COR-L47 (cell line): ENCODE measurements at regions not wholly inside any gene's neighbourhood (a gene's known extent, or its start where the extent isn't known, plus 50 kb on each side); places are given as distances from the start of the nearest gene placed in this dataset.

ENCODE experiments used
- DNase-seq: peaks from one replicate; lab custom pipeline; 2025; lab: John Stamatoyannopoulos, UW

DNA sequence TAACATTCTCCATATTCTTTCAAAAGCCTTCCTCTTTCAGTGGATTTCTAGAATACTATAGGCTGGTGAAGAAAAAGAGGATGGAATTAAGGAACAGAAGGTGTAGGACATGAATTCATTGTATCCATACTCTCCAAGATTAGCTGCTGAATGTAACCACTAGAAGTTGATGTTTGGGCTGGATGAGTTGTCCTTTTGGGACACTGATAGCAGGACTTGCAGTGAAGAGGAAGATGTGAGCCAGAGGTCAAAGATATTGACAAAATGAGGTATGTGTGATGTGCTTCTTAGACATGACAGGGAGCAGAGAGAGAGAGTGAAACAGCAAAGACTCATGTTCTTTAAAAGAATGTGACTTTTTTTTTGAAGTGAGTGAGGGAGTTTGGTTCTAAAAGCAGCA, 134.3 kb upstream of the MAN1A1 start:
- DNase-seq: no peak

- no peak for DNase-seq
Measured at GRCh38 chr6:119482850-119483285, 133.3 kb upstream of the MAN1A1 start.

- DNase-seq: no peak
Measured at GRCh38 chr6:119481976-119482375, 132.4 kb upstream of the MAN1A1 start.

GRCh38 chr6:119480961-119481497, 131.5 kb upstream of the MAN1A1 start:
- DNase-seq: no peak

- DNase-seq: no peak
Measured at GRCh38 chr6:119479860-119480655, 130.5 kb upstream of the MAN1A1 start.

DNA sequence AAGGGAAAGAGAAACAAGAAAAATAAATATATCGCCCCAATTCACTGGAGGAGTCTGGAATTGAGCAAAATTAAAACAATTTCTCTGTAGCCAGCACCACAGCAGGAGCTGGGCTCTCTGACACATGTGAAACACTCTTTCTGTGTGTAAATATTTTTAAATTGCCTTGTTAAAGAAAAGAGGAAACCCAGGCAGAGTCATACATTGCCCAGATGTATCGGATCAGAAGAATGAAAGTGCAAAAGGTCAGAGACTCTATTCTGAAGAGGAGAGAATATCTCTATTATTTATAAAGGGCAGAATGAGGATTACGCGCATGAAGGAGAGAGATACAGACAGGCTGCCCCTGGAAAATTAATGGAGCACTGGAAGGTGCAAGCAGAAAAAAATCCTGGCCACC, 127.0 kb upstream of the MAN1A1 start:
- DNase-seq: no peak

GRCh38 chr6:119476024-119476423, 126.5 kb upstream of the MAN1A1 start:
- DNase-seq: no peak

GRCh38 chr6:119470893-119471542, 121.5 kb upstream of the MAN1A1 start:
- no peak for DNase-seq

- DNase-seq: no peak
Measured at GRCh38 chr6:119467488-119468081, 118.0 kb upstream of the MAN1A1 start.

DNA sequence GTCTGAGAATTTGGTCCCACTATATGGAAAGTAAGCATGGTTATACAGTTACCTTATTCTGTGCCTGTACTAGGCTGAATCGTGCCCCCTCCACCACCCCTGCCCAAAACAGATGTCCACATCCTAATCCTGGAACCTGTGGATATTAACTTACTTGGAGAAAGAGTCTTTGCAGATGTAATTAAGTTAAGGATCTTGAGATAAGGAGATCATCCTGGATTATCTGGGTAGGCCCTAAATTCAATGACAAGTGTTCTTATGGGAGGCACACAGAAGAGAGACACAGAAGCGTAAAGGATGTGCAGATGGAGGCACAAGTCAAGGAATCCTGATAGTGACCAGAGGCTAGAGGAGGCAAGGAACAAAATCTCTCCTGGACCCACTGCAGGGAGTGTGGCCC, 116.7 kb upstream of the MAN1A1 start:
- no peak for DNase-seq

DNA sequence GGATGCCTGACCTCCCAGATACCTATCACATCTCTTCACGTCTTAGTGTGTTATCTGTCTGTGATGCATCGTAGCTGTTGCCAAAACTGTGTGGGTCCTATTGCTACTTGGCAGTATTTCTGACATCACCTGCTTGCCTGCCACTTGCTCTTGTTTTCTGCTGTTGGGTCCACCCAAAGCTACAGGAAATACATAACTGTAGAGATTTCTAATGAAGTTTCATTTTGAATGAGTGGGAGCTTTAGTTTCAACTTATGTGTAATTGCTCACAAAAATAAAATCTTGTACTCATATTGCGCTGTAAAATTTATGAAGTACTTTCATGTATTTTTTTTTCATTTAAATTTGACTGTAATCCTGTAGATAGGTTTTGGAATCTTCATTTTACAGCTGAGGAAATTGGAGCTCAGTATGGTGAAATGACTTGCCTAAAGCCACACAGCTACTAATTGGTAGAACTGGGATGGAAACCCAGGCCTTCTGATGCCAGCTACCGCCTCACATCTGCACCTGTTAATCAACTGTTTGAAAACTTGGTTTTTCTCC, 113.6 kb upstream of the MAN1A1 start:
- no peak for DNase-seq

- DNase-seq: no peak
Measured at GRCh38 chr6:119461187-119461586, 111.6 kb upstream of the MAN1A1 start.

DNA sequence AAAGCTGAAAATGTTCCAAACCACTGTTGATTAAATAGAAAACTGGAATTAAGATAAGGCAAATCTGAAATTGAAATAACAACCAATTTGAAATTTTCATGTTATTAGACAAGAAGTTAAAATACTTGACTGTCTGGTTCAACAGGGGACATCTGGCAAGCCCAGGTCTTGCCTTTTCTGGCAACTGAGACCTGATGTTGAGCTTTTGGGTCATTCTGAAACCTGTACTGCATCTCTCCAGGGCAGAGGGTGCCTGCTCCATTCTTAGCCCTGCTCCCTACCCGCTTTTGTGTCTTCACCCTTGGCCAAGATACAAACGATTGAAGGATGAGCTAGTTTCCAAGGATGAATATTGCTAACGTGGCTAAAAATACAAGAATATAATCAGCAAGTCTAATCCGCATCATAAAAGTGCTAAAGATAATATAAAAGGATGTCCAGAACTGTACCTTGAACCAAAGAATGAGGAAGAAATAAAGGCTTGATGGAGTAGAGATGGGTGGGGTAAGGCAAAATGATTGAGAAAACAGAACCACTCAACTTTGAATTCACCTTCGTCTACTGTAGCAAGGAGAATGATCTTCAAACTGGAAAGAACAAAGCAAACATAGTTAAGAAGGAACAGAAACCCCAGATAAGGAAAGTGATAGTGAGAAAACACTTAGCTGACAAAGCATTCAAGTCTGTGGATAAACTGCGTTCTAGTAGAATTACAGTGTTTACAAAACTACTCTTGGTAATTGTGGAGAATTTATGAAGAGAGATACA, 109.8 kb upstream of the MAN1A1 start:
- no peak for DNase-seq

- no peak for DNase-seq
Measured at GRCh38 chr6:119454714-119455113, 105.2 kb upstream of the MAN1A1 start.

DNA sequence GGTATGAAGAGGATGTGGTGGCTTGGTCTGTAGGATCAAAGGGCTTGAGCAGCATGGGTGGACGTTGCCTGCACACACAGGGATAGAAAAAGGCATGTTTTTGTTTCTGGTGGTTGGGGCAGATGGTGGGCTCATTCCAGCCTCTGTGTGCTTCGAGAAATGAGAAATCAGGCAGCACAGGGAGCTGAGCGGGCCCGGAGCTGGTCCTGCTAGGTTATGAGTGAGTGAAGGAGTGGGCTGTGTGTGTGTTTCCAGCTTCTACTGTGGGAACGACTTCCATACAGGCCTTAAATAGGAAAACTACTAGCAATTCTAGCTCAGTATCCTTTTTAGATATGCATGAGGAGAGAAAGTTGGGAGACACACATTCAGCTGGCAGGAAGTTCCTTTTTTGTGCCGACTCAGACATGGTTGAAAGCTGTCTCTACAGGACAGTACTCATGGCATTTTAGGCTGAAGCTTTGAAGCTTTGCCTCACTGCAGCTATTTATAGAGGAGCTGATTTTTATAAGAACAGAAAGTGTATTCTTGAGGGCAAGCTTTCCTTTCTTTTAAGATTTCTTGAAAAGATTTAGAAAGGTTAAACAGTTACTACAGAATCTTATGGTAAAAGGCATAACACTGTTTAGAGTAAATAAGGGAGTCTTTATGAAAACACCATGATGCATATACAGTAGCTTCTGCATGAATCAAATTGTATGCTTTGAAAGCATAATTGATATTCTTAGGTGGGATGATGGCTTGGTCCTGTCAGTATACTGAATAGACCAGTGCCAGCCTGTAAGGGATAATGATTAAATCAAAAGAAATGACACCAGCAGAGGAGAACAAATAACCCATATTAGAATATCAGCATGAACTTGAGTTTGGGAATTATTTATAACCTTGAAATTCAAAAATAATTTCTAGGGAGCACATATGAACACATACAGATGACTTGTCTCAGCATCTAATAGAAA, 104.0 kb upstream of the MAN1A1 start:
- no peak for DNase-seq

DNA sequence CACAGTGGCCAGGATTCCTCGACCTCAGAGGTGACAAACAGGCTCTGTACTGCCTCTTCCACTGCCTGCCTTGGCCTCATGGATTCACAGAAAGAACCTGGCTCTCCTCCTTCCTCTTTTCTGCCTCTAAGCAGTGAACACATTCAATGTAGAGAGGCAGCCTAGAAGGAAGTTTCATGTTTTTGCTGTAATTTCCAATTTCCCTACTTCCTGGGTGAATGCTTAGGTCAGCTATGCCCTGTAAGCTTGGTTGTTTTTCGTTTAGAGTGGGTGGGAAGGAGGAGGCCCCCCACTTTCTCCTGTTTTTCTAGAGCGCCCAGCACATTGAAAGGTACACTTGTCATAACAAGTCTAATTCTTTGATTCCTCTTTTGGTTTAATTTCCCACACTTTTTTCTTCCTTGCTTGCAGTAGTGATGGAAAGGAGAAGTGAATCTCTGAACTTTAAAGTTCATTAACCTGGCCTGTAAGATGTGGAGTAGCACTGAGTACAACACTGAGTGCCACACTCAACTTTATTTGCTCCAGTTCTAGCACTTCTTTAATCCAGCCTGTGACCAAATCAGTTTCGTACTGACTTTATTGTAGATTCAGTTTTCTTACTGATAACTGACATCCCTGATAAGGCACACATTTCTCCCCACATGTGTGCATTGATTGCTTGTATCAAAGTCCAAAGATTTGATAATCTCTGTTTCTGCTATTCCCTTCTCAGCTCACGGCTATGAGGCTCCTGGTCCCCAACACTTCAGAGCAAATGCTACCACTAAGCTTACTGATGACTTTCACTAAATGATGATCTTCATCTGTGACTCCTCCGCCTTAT, 100.0 kb upstream of the MAN1A1 start:
- no peak for DNase-seq

- DNase-seq: no peak
Measured at GRCh38 chr6:119447921-119448320, 98.4 kb upstream of the MAN1A1 start.

DNA sequence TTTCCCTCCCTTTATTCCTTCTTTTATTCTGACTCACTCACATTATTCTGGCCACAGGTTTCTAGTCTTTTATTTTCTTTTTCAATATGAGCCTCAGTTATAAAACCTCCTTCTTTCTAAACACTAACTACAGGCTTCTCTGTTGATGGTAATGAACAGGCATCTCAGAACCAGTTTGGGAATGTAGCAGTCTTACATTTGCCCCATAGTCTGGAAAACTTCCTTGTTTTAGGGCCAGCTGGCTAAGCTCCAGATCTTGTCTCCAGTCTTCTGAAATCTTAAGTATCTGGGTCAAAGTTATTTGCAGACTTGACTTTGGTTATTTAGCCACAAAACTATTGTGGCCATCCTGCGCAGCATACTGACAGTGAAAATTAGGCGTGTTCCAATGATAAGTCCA, 97.0 kb upstream of the MAN1A1 start:
- DNase-seq: no peak

DNA sequence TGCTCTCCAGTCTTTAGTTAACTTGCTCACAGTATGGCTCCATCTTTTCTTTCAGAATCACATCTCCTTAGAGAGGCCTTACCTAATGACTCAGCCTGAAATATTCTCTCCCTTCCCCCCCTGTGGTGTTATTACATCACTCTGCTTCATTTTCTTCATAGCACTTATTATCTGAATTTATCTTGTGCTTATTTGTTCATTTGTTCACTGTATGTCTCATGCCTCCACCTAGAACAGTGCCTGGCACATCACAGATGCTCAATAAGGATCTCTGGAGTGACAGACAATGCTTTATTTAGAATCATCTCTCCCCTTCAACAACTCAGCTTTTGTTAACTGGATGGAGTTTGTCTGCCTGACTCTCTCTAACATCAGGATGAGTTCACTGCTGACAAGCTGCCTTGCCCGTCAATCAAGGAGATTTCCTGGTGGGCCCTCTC, 96.6 kb upstream of the MAN1A1 start:
- DNase-seq: no peak

DNA sequence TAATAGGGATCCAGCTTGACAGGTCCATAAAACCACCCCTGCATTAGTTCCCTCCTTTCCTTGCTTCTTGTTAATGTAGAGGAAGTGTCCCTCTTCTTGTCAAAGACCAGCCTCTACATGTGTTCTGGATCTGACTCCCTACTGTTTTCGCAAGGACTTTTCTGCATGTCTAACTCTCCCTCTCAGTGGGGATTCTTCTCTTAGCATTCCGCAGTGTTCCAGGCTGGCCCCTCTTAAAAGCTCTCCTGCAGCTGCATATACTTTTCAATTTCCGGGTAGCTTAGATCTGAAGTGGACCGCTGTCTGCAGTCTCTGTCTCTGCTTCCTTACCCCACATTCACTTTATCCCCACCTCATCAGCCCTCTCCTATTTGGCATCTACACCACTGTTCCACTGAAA, 96.1 kb upstream of the MAN1A1 start:
- DNase-seq: no peak
